HCT116 (cell line): ENCODE measurements at regions not wholly inside any gene's neighbourhood (a gene's known extent, or its start where the extent isn't known, plus 50 kb on each side); places are given as distances from the start of the nearest gene placed in this dataset.

ENCODE experiments used
- ATAC-seq: fragments of 200-7000 bp; cut with Tn5 transposase; 2 replicates; pipeline ENCODE4 v1.9.1; 2020; ENCODE audit warnings: mild to moderate bottlenecking, moderate library complexity
- BruUV-seq: library from RNA; stranded (reverse); fragments of 400-500 nt; replicated peaks from 2 replicates; lab custom pipeline; 2021; lab: Mats Ljungman, UMichigan
- CTCF ChIA-PET: fragments of 300-600 bp; sonication (Branson Sonifier 250); formaldehyde crosslinking; loops from one replicate; lab custom pipeline; 2021; ENCODE audit warnings: antibody characterized with exemption; lab: Charles Lee
- POLR2A ChIA-PET: fragments of 300-600, 350-600 bp; sonication (Branson Sonifier 250); formaldehyde crosslinking; loops from one replicate; lab custom pipeline; 2021; ENCODE audit warnings: antibody characterized with exemption; lab: Charles Lee
- RAD21 ChIA-PET, 2 experiments: fragments of 300-600 bp; sonication (Branson Sonifier 250); formaldehyde crosslinking; loops; one replicate each; lab custom pipeline; 2023; ENCODE audit warnings: low total read pairs in 2 of 2; ENCODE audit not compliant: uncharacterized antibody in 2 of 2, unreplicated experiment in 2 of 2, low non-redundant PET in 1 of 2; lab: Charles Lee
- DNase-seq: peaks from one replicate; pipeline ENCODE4 v3.0.0-alpha.2; 2010; ENCODE audit warnings: low read depth, low spot score
- H2AFZ ChIP-seq: fragments of 200-600 bp; shearing (Covaris generic), sonication (generic); 2 replicates; pipeline ENCODE4 v1.6.1; 2017; ENCODE audit warnings: low read depth, mixed run types, mixed read lengths, antibody characterized with exemption, low read length; ENCODE audit not compliant: poor library complexity, severe bottlenecking
- H3K27ac ChIP-seq: 2 replicates; pipeline ENCODE4 v1.5.1; 2012; ENCODE audit warnings: low read depth, low read length
- H3K27me3 ChIP-seq: fragments of 200-600 bp; sonication (generic); 2 replicates; pipeline ENCODE4 v1.6.1; 2016; ENCODE audit warnings: mixed run types, low read length, mixed read lengths; ENCODE audit not compliant: insufficient read depth
- H3K36me3 ChIP-seq, 2 experiments: fragments of 200-500 bp in 1 of 2; fragments of 200-600 bp in 1 of 2; sonication (Bioruptor generic) in 1 of 2; sonication (generic) in 1 of 2; 2 replicates each; pipeline versions ENCODE4 v1.5.1 to v1.6.1; 2014 to 2016; ENCODE audit warnings: low read length in 2 of 2, inconsistent platforms in 1 of 2, mixed read lengths in 1 of 2, mixed run types in 1 of 2; ENCODE audit not compliant: insufficient read depth in 2 of 2, control insufficient read depth in 1 of 2
- H3K4me1 ChIP-seq, 2 experiments: fragments of 200-600 bp in 1 of 2; sonication (generic) in 1 of 2; 2 replicates each; pipeline versions ENCODE4 v1.5.1 to v1.6.1; 2012 to 2017; ENCODE audit warnings: low read length in 2 of 2, inconsistent platforms in 1 of 2, mild to moderate bottlenecking in 1 of 2, mixed read lengths in 1 of 2, mixed run types in 1 of 2, moderate library complexity in 1 of 2; ENCODE audit not compliant: insufficient read depth in 2 of 2, control insufficient read depth in 1 of 2
- H3K4me2 ChIP-seq: fragments of 200-600 bp; sonication (generic); 2 replicates; pipeline ENCODE4 v1.6.1; 2017; ENCODE audit warnings: mixed run types, low read length, mixed read lengths
- H3K4me3 ChIP-seq, 2 experiments: fragments of 200-600 bp in 1 of 2; sonication (generic) in 1 of 2; replicated peaks in 1 of 2; 2 replicates each; pipeline ENCODE4 v1.5.1; 2011 to 2016; ENCODE audit warnings: low read length in 2 of 2, control low read depth in 1 of 2, low read depth in 1 of 2, mild to moderate bottlenecking in 1 of 2, mixed read lengths in 1 of 2, mixed run types in 1 of 2
- H3K79me2 ChIP-seq: fragments of 200-600 bp; sonication (generic); 2 replicates; pipeline ENCODE4 v1.6.1; 2017; ENCODE audit warnings: mild to moderate bottlenecking, mixed run types, low read length, moderate library complexity, mixed read lengths; ENCODE audit not compliant: insufficient read depth
- H3K9ac ChIP-seq: fragments of 200-600 bp; sonication (generic); 2 replicates; pipeline ENCODE4 v1.6.1; 2016; ENCODE audit warnings: low read length, mixed read lengths
- H3K9me2 ChIP-seq: fragments of 200-600 bp; sonication (generic), shearing (Covaris generic); 2 replicates; pipeline ENCODE4 v1.6.1; 2017; ENCODE audit warnings: mixed run types, mild to moderate bottlenecking, moderate library complexity; ENCODE audit not compliant: insufficient read depth
- H3K9me3 ChIP-seq, 2 experiments: fragments of 200-500 bp in 1 of 2; fragments of 200-600 bp in 1 of 2; sonication (Bioruptor generic) in 1 of 2; sonication (generic) in 1 of 2; 2 replicates each; pipeline ENCODE4 v1.6.1; 2014 to 2017; ENCODE audit warnings: low read length in 2 of 2, mixed read lengths in 2 of 2, inconsistent platforms in 1 of 2, low read depth in 1 of 2, mild to moderate bottlenecking in 1 of 2, mixed run types in 1 of 2, moderate library complexity in 1 of 2; ENCODE audit not compliant: control insufficient read depth in 1 of 2, insufficient read depth in 1 of 2
- H4K20me1 ChIP-seq: fragments of 200-600 bp; sonication (generic), shearing (Covaris generic); 2 replicates; pipeline ENCODE4 v1.6.1; 2017; ENCODE audit warnings: mixed run types, mild to moderate bottlenecking, moderate library complexity; ENCODE audit not compliant: insufficient read depth
- EGR1 ChIP-seq: IDR thresholded peaks from 2 replicates; pipeline ENCODE4 v1.6.1; 2012; ENCODE audit warnings: low read depth
- EZH2 ChIP-seq: fragments of 200-600 bp; sonication (generic); IDR thresholded peaks from 2 replicates; pipeline ENCODE4 v1.6.1; 2017; ENCODE audit warnings: antibody characterized with exemption, mixed run types
- EZH2phosphoT487 ChIP-seq: fragments of 200-600 bp; IDR thresholded peaks from 2 replicates; pipeline ENCODE4 v1.6.1; 2018; ENCODE audit warnings: antibody characterized with exemption, borderline replicate concordance
- FOSL1 ChIP-seq: IDR thresholded peaks from 2 replicates; pipeline ENCODE4 v1.6.1; 2012; ENCODE audit warnings: low read depth
- JUND ChIP-seq: IDR thresholded peaks from 2 replicates; pipeline ENCODE4 v1.6.1; 2012
- POLR2A ChIP-seq: IDR thresholded peaks from 2 replicates; pipeline ENCODE4 v1.7.0; 2011; ENCODE audit warnings: borderline replicate concordance; ENCODE audit not compliant: insufficient read depth, insufficient read length; ENCODE audit errors: extremely low read depth
- POLR2AphosphoS5 ChIP-seq: IDR thresholded peaks from 2 replicates; pipeline ENCODE4 v1.6.1; 2011; ENCODE audit warnings: mild to moderate bottlenecking, low read depth, low read length, moderate library complexity
- SIN3A ChIP-seq: IDR thresholded peaks from 2 replicates; pipeline ENCODE4 v1.6.1; 2012; ENCODE audit warnings: low read depth
- ZNF274 ChIP-seq: fragments of 200-500 bp; sonication (Bioruptor generic); IDR thresholded peaks from 2 replicates; pipeline ENCODE4 v1.6.1; 2014; ENCODE audit warnings: mild to moderate bottlenecking, low read depth, low read length, inconsistent platforms
- intact Hi-C: fragments of 100-400 bp; cut with micrococcal nuclease; formaldehyde crosslinking; loops from 2 replicates; pipeline ENCODE4 v1.10.0; 2022
- TF ChIP-seq, protein P1 (sequence below): IDR thresholded peaks from 2 replicates; pipeline ENCODE4 v1.6.1; 2012
- TF ChIP-seq, protein P2 (sequence below), 3 experiments: fragments of 200-600 bp in 1 of 3; sonication (generic) in 1 of 3; IDR thresholded peaks in 2 of 3; conservative IDR thresholded peaks in 1 of 3; 2 replicates each; pipeline ENCODE4 v1.5.1; 2012 to 2017; ENCODE audit warnings: low read depth in 2 of 3, low read length in 2 of 3, antibody characterized with exemption in 1 of 3, borderline replicate concordance in 1 of 3, control low read depth in 1 of 3, mild to moderate bottlenecking in 1 of 3, mixed read lengths in 1 of 3, mixed run types in 1 of 3, moderate library complexity in 1 of 3; ENCODE audit not compliant: insufficient read depth in 1 of 3
- TF ChIP-seq, protein P3 (sequence below): IDR thresholded peaks from 2 replicates; pipeline ENCODE4 v1.6.1; 2012

DNA sequence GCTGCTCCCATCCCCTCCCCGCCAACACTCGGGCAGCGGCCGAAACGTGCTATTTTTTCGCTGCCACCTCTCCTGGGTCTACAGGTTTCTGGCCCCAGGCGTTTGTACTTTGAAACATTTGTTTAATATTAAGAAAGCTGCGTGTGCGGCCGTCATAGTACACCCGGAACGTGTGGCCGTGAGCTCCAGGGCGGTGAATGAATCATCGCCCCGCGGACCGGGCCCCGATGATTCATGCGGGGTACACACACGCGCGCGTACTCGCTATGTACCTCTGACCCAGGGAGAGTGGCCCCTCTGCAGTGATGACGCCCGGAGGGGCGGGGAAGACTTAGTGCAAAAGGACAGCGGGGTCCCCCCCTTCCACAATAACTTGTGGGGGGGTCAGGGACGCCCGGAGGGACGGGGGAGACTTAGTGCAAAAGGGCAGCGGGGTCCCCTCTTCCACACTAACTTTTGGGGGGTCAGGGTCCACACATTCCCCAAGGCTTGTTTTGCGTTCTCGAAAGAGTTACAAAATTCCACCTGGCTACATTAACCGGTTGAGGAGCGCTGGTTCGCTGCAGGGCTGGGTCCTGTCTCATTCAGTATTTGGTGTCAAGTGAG, 56.5 kb upstream of the PCGF5 start:
- ChIA-PET POLR2A (interaction anchor here (0.6 kb wide), 1 partner anchor 120 kb away, joined by 3 read pairs; no protein-coding TSS in a partner anchor), RAD21 (interaction anchor here in 1 of 2 experiments (0.8 kb wide), 1 partner anchor 87 kb away, joined by 3 read pairs; no protein-coding TSS in a partner anchor), CTCF (no interaction called here)
- peak overlapping the region; percentile 67 for H3K9ac ChIP-seq
- H3K79me2 ChIP-seq = peaks cover 39% of the 10 kb centered on the region
- DNase-seq = peak; percentile 15
- H3K27me3 ChIP-seq = no peaks in the 10 kb centered on the region
- H3K4me3 ChIP-seq = peak overlapping the region; percentile 60 to 71
- peak overlapping the region; percentile 77; the same call in 1 of the 2 replicates for H3K27ac ChIP-seq
- BruUV-seq = no TSS peak
- peaks cover 0 to 16% of the 10 kb centered on the region in 2 experiments; a peak in 2 of 4 replicates for H3K4me1 ChIP-seq
- ATAC-seq = peak; percentile 44
- intact Hi-C loops = no loop called here
- H4K20me1 ChIP-seq = no peaks in the 10 kb centered on the region
- H2AFZ ChIP-seq = no peak overlapping the region
- no peaks in the 10 kb centered on the region for H3K9me2 ChIP-seq
- H3K36me3 ChIP-seq = no peaks in the 10 kb centered on the region
- TF ChIP-seq ZNF274 = no peak
- TF ChIP-seq, protein P1, sequence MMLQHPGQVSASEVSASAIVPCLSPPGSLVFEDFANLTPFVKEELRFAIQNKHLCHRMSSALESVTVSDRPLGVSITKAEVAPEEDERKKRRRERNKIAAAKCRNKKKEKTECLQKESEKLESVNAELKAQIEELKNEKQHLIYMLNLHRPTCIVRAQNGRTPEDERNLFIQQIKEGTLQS = no peak
- no peak for TF ChIP-seq EZH2
- TF ChIP-seq JUND = peak; percentile 71
- TF ChIP-seq, protein P2, sequence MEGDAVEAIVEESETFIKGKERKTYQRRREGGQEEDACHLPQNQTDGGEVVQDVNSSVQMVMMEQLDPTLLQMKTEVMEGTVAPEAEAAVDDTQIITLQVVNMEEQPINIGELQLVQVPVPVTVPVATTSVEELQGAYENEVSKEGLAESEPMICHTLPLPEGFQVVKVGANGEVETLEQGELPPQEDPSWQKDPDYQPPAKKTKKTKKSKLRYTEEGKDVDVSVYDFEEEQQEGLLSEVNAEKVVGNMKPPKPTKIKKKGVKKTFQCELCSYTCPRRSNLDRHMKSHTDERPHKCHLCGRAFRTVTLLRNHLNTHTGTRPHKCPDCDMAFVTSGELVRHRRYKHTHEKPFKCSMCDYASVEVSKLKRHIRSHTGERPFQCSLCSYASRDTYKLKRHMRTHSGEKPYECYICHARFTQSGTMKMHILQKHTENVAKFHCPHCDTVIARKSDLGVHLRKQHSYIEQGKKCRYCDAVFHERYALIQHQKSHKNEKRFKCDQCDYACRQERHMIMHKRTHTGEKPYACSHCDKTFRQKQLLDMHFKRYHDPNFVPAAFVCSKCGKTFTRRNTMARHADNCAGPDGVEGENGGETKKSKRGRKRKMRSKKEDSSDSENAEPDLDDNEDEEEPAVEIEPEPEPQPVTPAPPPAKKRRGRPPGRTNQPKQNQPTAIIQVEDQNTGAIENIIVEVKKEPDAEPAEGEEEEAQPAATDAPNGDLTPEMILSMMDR (IDR thresholded peaks at IDR 0.05 in 2 of 3, conservative IDR thresholded peaks at IDR 0.05 in 1 of 3; ENCODE audit: borderline replicate concordance in 1 of 3, insufficient read depth in 1 of 3, low read depth in 2 of 3, low read length in 2 of 3) = no peak
- TF ChIP-seq, protein P3, sequence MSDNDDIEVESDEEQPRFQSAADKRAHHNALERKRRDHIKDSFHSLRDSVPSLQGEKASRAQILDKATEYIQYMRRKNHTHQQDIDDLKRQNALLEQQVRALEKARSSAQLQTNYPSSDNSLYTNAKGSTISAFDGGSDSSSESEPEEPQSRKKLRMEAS = 0 out of 2 replicates have a peak, but pooled peaks have one; percentile 15
- no peak for TF ChIP-seq EZH2phosphoT487
- TF ChIP-seq EGR1 = no peak
- peak; percentile 17; the same call in 1 of the 2 replicates for TF ChIP-seq POLR2AphosphoS5
- TF ChIP-seq FOSL1 = peak; percentile 63
- TF ChIP-seq SIN3A = no peak
- TF ChIP-seq POLR2A = no peak
- no peaks in the 10 kb centered on the region for H3K9me3 ChIP-seq
- H3K4me2 ChIP-seq = peak overlapping the region; percentile 79
